GM19240 (cell line): ENCODE measurements at regions not wholly inside any gene's neighbourhood (a gene's known extent, or its start where the extent isn't known, plus 50 kb on each side); places are given as distances from the start of the nearest gene placed in this dataset.

Experiments used
- DNase-seq: peaks from one replicate; pipeline ENCODE4 v3.0.0; 2011; ENCODE audit warnings: low spot score; ENCODE audit not compliant: insufficient read length

DNA sequence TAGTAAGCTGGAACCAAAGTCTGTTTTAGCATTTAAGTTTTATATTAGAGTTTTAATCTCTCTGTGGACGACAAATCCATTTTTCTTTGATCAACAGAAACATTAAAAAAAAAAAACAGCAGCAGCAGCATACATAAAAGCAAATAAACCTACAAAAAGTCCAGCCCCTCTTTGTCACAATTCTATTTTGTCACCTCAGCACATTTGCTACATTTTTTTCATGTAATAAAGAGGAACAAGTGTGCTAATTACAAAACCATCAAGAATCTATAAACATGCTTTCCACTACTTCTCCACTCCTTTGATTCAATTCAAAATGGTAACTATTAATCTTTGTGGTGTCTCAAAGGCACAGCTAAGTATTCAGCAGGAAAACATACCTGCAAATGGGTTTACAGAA lies 259.8 kb upstream of the GNAI1 start:
- DNase-seq: no peak

DNA sequence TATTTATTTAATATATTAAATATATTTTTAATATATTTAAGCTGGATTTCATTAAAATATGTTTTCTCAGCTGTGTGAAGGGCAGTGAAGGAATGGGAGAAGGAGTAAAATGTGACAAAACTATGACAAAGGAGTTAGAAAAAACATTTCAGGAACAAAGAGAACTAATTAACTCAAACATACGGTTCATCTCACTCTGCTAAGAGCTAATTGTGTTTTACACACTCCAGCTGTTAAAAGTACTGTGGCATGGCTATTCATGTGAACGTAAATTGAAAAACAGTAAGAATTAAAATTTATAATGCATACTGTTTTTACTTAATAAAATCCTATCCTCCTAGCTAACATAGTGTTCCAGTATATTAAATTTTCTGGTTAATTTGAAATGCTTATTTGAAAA lies 262.5 kb upstream of the GNAI1 start:
- DNase-seq: no peak

DNA sequence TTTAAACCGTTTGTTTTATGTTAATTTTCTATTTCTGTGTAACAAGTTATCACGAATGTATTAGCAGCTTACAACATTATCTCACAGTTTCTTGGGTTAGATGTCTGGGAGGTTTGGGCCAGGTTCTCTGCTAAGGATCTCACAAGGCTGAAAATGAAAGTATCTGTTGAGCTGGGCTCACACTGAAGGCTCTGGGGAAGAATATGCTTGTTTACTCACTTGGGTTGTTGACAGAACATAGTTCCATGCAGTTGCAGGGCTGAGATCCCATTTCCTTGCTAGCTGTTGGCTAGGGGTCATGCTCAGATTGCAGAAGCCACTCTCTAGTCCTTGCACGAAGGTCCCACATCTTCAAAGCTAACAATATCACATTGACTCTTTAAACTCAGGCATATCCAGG lies 266.6 kb upstream of the GNAI1 start:
- DNase-seq: no peak

DNA sequence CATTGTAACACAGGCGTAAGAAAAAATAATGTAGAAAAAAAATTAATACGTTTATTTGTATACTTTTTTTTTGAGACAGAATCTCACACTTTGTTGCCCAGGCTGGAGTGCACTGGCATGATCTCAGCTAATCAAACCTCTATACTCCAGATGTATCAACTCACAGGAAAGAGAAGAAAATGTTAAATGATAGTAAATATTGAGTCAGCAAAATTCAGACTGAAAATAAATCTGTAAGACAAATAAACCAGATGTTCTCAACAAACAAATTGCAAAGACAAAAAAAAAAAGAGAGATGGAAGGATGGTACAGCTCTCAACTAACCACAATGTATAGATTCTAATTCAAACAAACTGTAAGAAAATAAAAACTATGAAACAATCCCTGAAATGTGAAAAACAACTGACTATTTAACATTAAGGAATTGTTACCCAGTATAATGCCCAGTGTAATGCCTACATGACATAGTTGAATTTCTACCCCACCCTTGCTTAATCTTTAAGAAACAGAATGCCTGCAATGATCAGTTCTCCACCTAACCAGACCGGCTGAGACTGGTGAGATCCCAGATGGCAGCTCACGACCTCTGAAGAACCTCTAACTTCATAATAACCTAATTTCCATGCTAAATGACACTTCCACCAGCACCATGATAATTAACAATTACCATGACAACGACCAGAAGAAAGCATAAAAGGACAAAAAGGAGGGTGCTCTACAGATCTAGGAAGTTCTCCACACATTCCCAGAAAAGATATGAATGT lies 272.0 kb upstream of the GNAI1 start:
- no peak for DNase-seq

DNA sequence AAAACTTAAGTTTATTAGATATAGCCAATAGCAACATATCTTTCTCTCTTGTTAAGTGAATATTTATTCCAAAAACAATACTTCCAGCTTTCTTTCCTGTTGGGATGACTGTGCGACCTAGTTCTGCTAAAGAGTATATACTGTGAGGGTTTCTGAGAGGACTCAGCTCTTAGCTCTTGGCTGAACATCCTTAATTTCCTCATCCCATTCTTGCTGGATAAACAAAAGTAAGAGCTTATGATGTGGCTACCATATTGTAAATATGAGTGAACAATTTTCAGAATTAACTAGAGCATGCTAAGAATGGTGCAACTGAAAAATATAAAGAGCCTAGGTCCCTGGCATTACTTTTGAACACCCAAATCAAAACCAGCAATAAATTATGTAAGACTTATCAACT lies 279.5 kb upstream of the GNAI1 start:
- DNase-seq: no peak

DNA sequence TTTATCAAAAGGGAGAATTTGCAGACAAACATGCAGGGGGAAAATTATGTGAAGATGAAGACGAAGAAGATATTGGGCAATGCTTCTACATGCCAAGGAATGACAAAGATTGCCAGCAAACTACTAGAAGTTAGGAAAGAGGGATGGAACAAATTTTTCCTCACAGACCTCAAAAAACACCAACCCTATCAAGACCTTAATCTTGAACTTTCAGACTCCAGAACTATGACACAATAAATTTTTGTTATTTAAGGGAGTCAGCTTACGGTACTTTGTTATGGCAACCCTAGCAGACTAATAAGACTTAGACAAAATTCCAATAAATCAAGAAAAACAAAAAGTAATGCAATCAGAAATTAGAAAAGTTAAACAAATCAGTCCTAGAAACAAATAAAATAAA lies 280.0 kb upstream of the GNAI1 start:
- DNase-seq: no peak

DNA sequence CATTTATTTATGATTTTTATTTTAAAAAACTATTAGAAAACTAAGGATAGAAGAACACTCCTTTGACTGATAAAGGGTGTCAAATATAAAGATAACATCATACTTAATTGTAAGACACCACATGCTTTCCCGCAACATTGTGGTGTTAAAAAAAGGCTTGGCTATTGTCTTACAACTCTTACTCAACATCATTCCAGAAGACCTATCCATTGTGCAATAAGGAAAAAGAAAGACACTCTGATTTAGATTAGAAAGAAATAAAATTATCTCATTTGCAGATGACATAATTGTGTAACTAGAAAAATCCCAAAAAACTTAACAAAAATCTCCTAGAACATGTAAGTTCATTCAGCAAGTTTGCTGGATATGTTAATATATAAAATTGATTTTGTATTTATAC lies 296.7 kb upstream of the GNAI1 start:
- DNase-seq: no peak

DNA sequence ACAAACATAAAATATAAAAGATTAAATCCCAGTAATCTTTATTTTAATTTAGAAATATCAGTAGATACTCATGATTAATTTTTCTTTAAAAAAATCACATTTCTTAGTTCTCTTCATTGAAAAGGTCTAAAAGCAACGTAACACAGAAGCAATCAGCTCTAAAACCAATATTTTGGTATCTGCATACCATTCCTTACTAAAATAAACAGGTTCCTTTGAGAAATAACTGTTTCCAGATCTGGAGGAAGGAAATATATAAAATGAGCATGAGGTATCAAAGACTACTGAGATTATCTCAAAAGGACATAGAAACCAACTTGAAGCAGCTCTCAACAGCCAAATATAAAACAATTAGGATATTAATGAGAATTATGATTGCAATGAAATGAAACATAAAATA lies 301.0 kb upstream of the GNAI1 start:
- no peak for DNase-seq

DNA sequence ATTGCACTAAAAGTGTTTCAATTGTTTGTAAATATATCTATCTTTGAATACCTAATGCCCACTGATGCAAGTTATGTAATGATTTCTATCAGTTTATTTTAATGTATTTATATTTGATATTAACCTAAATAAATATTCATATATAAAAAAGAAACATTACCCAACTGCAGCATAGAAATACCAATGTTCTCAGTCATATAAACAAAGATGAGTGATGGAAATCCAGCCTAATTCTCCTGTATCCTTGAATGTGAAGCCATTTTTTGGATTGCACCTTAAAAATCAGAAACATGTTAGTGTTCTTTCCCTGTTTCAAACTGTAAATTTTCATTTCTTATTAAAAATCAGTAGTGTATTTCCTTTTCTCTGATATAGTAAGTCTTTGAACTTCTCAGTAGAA lies 305.8 kb upstream of the GNAI1 start:
- DNase-seq: no peak

DNA sequence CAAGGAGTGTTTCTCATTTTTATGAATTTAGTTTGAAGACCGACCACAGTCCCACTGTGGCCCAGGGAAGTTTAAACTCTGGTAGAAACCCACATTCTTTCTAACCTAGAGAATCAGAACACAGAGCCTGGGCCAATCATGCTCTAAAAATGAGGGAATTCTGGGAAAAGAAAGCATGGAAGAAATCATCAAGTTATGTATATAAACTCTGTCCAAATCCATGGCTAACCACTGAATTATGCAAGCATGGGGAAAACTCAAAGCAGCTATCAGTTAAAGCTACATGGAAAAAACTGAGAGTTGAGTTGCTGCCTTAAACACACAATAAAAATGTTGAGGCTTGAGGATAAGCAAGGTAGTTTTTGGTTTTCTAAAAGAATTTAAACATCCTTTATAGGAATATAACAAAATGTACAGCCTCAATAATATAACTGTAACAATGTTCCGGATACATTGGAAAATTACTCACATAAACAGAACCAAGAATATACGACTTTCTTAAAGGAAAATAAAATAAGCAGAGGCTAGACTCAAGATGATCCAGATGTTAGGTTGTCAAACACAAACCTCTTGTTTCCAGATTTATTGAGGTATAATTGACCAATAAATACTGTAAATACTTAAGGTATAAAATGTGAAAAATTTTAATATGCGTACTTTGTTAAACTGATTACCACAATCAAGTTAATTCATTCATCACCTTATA lies 311.2 kb upstream of the GNAI1 start:
- no peak for DNase-seq

DNA sequence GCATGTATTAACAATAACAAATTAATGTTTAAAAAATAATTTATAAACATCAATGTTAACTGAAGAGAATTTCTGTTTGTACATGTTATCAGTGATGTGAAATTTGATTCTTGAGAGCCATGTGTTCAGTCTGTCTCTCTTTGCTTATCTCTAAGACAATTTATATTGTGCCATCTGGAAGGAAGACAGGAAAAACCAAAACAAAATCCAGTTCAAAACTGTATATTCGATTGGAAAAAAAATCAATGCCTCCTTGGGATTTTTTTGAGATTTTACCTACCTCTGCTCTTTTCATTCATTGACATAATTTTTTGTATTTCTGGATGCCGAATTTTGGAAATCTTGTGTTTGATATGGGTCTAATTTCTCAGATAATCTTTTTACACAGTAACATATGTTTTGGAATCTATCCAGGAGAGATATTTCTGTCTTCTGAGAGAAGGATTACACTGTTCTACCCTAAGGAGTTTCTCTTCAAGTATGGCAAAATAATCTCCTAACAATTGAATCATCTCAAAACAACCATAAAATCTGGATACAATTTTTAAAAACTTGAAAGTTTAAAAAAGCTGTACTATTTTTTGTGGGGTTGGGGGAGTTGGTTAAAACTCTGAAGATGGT lies 311.9 kb upstream of the GNAI1 start:
- DNase-seq: no peak

DNA sequence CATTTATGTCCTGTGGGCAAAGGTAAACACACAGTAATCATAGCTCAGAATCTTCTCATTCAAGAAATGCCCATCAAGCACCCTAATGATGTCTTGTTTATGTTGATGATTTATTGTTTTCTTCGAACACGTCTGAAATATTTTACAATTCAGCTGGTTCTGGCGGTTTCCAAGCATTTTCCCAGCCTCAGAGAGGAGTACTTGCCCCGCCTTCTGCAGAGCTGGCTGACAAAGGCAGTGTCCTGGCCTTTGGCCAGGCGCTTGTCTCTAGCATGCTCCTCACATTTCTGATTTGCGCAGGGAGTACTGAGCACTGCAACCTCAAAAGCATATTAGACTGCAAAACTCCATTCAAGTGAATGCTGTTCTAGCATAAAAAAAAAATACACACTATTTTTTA lies 314.2 kb upstream of the GNAI1 start:
- no peak for DNase-seq

DNA sequence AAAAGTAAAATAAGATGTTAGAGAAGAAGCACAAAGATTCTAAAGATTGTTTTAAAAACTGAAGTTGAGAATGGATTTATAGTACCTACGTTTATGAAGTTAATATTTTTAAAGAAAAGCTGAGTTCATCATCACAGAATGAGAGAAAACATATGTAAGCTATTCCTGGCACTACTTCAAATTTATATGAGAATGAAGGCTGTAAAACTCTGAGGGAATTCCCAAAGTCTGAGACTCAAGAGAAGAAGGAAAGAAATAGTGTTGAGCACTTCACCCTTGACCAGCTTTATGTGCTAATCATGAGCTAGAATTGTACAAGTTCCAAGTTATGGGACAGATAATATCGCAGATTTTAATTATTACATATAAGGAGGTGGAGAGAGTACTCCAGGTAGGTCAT lies 323.7 kb upstream of the GNAI1 start:
- DNase-seq: no peak

DNA sequence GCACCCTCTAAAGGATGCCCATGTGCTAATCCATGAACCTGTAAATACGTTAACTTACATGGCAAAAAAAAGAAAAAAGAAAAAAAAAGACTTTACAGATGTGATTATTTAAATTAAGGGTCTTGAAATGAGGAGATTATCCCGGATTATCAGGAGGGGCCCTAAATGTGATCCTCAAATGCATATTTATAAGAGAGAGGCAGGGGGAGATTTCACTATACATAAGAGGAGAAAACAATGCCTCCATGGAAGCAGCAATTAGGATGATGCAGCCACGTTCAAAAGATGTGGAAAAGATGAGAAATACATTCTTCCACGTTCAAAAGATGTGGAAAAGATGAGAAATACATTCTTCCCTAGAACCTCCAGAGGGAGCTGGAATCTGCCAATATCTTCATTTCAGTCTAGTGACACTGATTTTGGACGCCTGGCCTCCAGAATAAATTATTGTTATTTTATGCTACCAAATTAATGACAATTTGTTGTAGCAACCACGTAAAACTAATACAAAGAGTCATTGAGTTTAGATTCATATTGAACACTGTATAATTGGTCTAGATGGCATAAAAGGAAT lies 328.4 kb upstream of the GNAI1 start:
- DNase-seq: no peak

DNA sequence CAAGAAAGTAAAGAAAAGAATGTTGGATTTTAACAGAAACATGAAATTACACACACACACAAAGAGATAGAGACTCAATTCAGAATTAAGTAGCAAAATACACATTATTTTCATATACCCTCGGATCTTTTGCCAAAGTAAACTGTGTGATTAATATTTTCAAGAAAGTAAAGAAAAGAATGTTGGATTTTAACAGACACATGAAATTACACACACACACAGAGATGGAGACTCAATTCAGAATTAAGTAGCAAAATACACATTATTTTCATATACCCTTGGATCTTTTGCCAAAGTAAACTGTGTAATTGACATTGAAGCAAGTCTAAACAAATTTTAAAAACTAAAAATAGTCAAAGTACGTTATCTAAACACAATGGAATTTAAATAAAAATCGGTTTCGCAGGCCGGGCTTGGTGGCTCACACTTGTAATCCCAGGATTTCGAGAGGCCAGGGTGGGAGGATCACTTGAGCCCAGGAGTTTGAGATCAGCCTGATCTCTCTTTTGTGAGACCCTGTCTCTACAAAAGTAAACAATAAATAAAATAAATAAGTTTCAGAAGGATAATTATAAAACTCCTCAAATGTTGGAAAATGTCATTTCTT lies 337.3 kb upstream of the MAGI2 start:
- no peak for DNase-seq

DNA sequence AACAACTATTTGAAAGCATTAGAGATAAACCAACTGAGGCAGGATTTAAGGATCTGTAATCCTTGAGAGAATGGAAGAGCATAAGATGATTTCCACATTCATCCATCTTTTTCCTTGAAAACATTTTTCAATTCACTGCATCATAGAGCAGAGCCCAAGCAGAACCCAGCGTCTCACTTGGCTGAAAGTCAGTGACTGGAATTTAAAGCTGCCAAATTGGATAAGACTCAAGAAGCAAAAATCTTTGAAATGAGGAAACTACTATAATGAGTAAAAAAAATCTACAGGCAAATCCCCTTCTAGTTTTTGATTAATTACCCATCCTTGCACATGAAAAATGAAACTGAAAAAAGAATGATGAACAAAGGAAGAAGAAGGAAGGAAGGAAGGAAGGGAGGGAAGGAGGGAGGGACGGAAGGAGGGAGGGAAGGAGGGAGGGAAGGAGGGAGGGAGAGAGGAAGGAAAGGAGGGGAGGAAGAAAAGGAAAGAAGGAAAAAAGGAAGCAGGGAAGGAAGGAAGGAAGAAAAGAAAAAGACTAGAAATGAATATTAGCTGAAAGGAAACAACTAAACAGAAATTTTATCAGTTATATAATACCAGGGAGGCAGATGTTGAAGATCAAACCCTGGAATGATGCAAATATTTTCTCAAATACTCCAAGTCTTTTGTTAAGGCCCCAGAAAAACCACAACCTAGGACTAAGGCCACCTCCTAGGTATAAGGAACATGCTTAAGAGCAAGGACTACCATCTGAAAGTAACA lies 336.3 kb upstream of the MAGI2 start:
- DNase-seq: no peak

DNA sequence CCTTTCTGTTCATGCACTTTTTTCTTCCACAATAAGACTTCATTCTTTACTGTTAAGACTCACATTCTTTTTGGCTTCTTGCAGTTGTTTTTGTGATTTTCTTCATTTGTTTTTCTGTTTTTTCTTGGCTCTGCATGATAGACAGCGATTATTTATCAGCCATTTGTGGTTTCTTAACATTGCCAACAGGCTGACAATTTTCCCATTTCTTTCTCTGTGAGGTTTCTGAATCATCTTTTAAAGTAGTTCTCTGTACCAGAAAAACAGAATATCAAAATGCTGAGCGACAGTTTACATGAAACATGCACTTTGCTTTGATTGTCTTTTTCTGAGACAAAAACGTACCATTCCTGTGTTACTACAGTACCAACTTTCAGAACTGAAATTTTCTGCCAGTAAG lies 334.2 kb upstream of the MAGI2 start:
- no peak for DNase-seq

DNA sequence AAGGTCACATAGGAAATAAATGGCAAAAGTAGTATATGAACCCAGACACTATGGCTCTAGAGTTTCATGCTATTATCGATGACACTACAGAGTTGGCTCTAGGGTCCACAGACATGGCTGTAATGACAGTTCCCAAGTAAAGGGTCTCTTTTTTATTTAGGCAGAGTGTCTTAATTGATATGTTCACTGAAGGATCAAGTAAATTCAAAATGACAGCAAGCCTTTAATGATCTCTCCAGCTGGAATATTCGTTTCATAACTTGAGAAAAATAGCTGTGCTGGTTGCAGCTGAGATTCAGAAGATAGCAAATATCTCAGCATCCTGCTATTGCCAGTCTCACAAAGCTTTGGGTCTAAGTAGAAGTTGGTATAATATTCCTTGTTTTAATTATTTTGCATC lies 333.6 kb upstream of the MAGI2 start:
- no peak for DNase-seq

DNA sequence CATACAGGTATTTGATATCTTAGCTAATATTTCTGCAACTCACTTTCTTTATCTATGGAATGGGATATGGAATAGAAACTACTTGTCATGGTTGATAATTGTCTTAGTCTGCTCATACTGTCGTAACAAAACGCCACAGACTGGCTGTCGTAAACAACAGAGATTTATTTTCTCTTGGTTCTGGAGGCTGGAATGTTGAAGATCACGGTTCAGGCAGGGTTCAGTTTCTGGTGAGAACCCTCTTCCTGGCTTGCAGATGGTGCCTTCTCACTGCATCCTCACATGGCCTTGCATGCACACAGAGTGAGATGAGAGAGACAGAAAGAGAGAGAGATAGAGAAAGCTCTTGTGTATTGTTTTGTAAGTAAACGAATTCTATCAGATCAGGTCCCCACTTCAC lies 332.7 kb upstream of the MAGI2 start:
- no peak for DNase-seq

DNA sequence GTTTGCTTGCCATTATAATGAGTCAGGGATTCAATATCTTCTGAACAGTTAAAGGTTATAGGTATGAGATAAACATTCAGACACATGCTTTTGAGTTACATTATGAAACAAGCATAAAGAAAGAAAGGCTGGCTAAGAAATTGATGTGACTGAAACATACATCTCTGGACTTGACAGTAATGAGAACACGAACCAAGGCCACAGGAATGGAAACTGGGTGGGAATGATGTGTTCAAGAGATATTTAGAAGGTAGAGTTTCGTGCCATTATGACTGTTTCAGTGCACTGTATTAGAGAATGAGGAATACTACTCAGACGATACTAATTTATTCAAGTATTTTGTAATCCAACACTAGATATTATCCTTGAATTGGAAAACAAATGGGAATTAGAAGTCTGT lies 332.1 kb upstream of the MAGI2 start:
- no peak for DNase-seq

DNA sequence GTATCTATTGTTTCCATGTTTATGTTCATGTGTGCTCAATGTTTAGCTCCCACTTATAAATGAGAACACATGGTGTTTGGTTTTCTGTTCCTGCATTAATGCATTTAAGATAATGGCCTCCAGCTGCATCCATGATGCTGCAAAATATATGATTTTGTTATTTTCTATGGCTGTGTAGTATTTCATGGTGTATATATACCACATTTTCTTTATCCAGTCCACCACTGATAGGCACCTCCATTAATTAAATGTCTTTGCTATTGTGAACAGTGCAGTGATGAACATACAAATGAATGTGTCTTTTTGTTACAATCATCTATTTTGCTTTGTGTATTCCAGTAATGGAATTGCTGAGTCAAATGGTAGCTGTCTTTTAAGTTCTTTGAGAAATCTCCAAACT lies 329.4 kb upstream of the MAGI2 start:
- no peak for DNase-seq
